GM19468 (cell line): ENCODE measurements at regions not wholly inside any gene's neighbourhood (a gene's known extent, or its start where the extent isn't known, plus 50 kb on each side); places are given as distances from the start of the nearest gene placed in this dataset.
"Not testable (repeated sequence)": the region's sequence is repeated elsewhere in the genome, so short reads cannot be mapped to it uniquely, and the experiment has no call there.

Source experiments
- ATAC-seq: cut with Tn5 transposase; IDR thresholded peaks from one replicate; pipeline ENCODE4 v1.9.1; 2021; ENCODE audit warnings: mild to moderate bottlenecking, moderate library complexity, moderate number of reproducible peaks; ENCODE audit not compliant: unreplicated experiment; ENCODE audit errors: extremely low read depth

DNA sequence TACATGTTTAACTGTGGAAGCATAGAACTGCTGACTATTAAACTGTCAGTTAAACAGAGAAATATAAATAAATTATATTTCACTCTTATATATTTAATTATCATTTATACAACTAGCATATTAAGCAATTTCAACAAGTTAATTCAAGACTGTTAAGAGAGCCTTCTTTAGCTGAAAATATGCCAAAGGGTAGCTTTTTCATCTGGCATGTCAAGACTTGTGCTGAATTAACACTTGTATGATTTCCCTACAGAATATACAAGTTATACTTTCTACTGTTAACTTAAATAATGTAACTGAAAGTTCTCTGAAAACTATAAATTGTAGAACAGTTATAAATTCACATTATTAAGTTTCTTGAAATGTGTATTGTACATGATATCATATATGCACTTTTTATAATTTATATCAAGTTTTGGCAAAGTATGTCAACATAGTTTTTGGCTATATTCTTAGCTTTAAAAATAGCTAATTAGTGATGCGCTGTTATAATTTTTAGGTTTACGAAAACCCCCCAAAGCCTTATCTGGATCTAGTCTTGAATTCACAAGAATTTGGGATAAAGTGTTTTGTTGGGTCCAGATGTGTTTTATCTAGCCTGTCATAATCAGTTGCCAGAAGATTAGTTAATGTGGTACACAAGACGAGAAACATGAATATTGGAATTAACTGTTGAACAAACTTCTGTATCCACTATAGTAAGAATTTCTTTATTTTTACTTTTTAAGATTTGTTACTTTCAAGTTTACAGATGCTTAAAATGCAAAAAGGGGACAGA, 231.1 kb upstream of the FOXP2 start:
- no peak for ATAC-seq

DNA sequence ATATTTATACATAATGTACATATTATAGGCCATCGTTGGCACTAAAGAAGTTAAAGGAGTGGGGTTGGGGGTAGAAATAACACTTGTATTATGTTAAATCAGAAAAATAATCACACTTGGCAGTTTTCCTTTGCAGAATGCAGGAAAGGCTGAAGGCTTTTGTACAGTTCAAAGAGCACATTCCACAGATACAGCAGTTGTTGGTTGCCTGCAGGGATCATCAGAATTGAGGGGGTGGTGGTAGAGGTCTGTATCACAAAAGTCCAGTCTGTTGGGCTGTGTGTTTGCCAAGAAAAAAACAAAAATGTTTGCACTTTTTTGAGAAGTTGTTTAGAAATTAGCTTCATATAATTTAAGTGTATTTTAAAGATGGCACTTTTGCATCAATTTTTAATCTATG, 231.8 kb upstream of the FOXP2 start:
- no peak for ATAC-seq

DNA sequence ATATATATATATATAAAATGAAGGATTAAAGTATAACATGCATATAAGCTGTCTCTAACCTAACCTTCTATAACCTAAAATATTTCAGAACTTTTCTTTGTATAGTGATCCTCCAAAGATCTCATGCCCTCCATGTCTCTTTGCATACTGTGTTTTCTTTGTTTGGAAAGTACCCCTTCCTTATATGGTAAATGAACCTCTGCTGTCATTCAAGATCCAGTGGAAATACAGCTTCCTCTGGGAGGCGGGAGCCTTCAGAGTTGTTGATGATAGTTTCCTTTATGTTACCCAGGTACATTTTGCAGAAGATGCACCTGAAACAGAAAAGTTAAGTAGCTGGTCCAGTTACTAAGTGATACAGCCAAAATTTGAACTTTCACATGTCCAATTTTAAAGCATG, 233.3 kb upstream of the FOXP2 start:
- ATAC-seq: no peak

DNA sequence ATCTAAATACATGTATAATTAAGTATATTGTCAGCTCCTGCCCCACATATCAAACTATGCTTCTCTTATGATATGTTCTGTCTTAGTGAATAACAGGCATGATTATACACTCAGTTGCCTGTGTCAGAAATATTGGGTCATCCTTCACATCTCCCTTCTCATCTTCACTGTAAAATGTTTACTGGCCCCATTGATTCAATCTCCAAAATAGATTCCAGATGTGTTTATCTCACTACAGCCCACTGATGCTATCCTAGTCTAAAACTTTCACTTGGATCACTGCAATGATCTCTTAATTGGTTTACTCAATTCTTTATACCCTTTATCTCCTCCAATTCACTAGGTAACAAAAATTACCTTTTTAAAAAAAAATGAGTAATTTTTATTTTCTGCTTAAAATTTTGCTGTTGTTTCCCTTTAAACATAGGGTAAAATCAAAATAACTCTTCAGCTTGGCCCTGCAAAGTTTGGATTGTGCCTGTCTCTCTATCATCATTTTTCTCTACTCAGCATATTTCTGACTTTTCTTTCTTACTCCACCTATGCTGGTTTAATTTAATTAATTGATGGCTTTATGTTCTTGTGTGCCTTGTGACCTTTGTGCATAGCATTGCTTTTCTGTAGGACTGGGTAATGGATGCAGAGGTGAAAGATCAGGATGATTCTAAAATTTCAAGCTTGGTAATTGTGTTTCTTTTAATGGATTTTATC, 233.9 kb upstream of the FOXP2 start:
- no peak for ATAC-seq

DNA sequence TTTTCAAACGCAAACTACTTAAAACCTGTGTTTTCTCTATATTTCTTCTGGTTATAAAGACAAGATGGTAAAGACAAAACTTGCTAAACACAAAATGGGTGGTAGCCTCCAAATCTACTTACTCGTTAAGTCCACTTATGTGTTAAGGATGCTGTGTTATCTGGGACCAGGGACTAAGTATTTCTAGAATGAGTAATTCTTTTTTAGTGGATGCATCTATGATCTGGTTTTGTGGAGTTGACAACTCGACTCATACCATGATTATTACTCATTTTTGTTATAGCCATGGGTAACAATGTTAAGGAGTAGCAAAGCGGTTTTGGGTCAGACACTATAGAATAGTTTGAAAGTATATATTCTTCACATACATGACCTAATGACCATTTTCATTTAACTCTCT, 239.5 kb upstream of the FOXP2 start:
- ATAC-seq: no peak

DNA sequence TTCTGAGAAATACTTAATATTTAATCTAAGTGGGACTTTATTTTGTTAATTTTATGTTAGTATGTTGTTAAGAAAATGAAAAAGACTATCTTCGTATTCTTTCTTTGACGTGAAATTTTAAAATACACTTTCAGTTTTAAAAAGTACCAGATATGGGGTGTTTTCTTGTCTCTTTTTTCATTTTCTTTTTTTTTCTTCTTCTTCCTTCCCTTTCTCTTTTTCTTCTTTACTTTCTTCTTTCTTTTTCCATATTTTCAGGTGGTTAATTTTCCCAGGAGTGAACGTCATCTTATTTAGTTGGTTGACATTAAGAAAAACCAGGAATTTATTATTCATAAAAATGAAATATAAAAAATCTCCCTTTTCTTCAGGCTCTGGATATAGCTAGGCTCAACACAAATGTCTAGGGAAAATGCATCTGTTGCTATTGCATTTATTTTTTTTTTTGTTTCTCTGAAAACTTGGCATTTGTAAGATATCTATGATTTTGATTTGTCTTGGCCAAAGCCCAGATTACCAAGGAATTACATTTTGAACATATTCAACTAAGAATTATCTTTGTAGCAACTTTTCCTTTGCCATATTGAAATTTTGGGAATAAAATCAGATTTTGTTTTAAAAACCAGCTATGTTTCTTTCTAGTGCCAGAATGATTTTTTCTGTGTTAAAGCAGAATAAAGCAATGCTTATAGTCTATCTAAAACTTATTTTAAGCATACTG, 241.3 kb upstream of the FOXP2 start:
- no peak for ATAC-seq

DNA sequence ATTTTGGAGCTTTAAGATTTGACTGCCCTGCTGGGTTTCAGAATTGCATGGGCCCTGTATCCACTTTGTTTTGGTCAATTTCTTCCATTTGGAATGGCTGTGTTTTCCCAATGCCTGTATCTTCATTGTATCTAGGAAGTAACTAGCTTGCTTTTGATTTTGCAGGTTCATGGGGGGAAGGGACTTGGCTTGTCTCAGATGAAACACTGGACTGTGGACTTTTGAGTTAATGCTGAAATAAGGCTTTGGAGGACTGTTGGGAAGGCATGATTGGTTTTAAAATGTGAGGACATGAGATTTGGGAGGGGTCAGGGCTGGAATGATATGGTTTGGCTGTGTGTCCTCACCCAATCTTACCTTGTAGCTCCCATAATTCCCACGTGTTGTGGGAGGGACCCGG, 245.2 kb upstream of the FOXP2 start:
- ATAC-seq: not testable (repeated sequence)

DNA sequence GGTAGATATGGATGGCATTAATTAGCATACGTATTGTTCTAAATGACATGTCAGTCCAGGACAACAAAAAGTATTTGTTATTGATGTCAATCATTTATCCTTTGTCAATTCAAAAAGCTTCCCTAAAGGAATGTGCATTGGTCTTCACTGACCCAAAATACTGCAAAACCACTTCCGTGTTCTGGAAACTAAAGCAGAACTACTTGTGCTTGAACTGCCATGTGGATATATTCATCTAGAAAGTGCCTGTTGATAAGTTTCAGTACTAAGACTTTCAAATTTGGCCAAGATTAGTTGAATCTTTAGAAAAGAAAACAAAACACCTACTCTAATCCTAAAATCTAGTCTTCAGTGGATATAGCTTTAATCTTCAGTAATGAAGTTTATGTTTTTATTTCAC, 242.1 kb upstream of the PPP1R3A start:
- no peak for ATAC-seq

DNA sequence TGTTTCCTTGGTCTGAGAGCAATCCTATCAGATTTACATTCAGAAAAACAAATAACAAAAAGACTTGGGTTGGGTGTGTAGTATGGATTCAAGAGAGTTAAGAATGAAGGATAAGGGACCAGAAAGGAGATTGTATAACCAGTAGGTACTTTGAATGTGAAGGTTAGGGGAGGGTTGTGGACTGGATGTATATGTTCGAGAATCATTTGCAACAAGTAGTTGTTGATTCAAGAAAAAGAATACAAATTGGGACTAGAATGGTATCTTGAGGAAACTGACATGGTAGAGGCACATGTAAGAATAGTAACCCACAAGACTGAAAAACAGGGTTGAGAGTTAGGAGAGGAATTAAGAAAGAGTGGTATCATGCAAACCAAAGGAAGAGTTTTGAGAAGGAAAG, 240.0 kb upstream of the PPP1R3A start:
- ATAC-seq: no peak

DNA sequence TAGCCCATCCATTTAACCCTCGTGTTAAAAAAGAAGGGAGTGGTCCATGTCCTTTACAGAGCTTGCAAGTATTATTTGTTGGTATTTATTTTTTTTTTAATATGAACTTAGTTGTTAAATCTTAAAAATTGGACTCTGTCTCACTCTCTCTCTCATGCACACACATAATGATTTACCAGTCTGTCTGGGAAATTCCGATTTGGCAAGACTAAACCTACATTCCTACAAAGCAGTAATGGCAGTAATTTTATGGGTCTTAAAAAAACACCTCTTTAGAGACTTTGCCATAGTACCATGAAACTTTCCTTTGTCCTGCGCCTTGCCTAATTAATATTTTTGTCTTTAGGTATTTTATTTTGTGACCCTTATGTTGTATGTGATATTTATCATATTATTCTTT, 239.5 kb upstream of the PPP1R3A start:
- no peak for ATAC-seq

DNA sequence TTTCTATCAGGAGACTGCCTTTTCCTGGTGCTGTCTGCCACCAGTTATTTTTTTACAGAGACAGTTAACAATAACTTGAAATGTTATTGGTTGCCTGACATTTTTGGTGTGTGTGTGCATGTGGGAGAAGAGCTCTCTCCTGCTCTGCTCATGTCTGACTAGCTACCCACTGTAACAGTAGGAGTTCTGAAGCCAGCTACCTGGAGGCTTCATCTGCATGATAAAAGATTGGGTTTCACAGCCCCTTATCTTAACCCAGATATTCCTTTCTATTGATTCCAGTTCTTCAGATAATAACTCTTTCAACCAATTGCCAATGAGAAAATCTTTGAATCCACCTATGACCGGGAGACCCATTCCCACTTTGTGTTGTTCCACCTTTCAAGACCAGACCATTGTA, 237.4 kb upstream of the PPP1R3A start:
- no peak for ATAC-seq

DNA sequence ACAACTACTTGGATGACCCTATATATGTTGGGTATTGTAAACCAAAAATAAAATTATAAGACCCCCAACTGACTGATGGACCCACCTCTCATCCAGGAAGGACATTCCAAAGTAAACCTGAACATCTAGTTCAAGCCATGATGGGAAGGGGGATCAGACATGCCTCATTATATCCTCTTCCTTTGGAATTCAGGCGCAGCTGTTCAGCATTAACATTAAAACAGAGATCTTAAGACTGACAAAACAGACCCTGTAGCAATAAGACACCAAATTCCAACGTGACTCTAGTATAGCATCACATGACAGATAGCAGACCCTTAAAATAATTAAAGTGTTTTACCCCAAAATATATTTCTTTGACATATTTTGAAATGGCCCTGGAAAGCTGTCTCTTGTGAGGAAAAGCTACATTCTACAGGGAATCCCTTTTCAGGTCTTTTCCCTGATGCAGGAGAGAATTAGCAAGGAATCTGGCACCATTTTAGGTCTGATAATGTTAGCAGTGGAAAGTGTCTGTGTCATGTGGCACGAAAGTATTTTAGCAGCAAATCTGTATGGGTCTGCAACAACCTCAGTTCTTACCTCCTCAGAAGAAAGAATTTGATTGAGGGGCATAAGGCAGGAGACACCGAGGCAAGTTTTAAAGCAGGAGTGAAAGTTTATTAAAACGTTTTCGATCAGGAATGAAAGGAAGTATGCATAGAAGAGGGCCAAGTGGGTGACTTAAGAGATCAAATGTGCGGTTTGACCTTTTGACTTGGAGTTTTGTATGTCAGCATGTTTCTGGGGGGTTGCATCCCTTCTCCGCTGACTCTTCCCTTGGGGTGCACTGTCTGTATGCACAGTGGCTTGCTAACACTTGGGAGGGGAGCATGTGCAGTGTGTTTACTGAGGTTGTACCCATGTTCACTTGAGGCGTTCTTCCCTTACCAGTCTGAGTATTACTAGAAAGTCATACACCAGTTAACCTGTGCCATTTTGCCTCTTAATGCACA, 236.6 kb upstream of the PPP1R3A start:
- ATAC-seq: no peak

DNA sequence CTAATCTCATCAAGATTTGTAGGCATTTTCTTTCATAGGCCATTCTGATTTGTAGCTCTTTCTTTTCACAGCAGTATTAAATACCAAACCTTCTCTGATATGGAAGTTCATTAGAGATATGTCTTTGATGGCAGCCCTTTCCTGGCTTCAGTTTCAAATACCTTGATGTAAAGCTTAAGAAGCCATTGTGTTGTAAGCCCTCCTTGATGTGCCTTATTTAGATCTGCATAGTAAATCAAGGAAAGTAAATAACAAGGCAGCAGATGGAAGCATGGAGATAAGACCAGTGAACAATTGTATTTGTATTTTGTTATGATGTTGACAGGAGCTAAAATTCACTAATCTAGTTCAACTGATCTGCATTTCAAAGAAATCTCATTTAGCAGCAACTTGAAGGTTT, 234.9 kb upstream of the PPP1R3A start:
- ATAC-seq: no peak

DNA sequence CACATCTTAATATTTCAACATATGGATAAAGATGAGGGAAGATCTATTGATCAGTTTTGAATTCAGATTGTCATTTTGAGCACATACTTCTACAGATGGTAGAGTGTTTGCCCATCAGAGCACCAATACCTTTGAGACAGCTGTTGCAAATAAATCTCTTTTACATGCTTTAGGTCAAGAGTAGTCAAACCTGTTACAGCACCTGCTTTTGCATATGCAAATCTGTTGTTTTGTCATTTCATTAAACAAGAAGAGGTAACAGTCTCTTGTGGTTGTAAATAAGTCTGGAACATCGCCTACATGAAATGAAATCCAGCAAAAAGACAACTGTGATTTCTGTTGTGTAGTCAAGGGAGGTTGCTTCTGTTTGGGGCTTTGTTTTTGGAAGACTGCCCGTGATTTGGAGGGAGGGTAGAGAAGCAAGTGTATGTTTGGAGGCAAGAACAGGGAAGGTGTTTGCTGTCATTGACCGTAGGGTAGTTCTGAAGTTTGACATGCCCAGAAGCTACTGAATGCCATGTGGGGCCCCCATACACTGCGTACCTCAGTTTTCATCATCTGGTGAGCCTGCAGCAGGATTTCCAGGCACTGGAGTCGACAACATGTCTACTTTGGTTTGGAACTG, 233.6 kb upstream of the PPP1R3A start:
- ATAC-seq: no peak

DNA sequence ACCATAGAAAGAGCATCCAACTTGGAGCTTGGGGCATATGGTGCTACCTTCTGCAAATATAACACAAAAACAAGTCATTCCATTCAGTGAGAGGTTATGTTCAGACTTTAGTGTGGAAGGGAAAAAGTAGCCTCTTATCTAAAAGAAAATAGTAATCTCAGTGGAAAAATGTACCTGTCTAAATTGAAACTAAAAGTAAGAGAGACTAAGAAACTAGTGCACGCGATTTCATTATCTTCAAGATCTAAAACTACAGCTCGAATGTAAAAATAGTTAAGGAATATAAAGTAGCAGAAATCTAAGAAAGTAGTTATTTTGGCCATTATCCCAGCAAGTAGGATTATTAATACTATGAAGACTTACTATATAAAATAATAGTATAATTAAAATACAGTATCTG, 233.0 kb upstream of the PPP1R3A start:
- ATAC-seq: no peak

DNA sequence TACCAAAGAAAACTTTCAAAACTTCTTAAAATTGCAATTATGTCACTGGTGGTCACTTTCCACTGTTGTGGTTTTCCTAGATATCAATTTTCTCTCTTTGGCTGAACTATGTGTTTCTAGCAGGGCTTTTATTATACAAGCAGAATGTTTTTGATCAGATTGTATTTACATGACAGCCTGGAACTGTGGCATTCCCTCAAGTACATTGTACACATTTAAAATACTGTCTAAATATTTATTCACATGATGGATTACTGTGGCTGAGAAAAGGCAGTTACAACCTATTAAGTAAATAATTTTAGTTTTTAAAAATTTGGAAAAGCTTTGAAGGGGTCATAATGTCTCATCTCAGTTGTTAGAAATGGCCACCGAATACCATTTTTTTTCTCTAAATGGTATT, 231.9 kb upstream of the PPP1R3A start:
- no peak for ATAC-seq

DNA sequence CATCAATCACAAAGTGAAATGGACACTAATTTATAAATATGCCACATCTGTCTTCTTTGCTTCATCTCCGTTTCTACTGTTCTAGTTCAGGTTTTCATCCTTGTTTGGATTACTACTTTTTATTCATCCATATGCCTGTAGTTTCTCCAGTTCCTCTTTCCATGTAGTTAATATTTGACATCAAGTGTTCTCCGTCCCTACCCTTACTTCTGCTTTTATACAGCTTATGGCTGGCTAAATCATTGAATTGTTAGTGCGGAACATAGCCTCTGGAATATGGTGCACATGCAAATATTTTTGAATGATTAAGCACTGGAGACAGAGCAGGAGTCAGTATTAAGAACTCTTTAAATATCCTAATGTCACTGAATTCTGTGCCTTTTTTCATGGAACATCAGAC, 230.0 kb upstream of the PPP1R3A start:
- no peak for ATAC-seq

DNA sequence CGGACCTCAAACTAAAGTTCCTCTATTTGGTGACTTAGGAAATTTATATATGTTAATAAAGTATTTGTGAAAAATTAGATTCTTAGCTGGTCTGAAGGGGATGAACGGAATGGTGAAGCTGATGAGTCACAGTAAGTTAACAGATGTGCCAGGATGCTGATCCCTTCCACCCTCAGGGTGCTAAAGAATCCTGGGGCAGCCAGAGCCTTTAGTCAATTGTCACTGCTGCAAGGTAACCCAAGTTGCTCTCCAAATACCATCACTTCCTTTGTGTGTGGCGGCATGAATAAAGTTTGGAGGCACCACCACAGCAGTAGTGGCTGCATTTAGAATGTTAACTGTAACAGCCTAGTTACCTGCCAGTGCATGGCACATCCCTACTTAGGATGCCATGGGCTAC, 222.6 kb upstream of the PPP1R3A start:
- no peak for ATAC-seq

DNA sequence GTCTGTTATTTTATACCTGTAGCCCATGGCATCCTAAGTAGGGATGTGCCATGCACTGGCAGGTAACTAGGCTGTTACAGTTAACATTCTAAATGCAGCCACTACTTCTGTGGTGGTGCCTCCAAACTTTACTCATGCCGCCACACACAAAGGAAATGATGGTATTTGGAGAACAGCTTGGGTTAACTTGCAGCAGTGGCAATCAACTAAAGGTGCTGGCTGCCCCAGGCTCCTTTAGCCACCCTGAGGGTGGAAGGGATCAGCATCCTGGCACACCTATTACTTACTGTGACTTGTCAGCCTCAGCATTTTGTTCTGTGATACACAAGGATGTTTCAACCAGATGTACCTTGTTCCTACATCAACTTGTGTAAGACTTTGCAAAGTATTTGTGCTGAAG, 221.8 kb upstream of the PPP1R3A start:
- no peak for ATAC-seq

DNA sequence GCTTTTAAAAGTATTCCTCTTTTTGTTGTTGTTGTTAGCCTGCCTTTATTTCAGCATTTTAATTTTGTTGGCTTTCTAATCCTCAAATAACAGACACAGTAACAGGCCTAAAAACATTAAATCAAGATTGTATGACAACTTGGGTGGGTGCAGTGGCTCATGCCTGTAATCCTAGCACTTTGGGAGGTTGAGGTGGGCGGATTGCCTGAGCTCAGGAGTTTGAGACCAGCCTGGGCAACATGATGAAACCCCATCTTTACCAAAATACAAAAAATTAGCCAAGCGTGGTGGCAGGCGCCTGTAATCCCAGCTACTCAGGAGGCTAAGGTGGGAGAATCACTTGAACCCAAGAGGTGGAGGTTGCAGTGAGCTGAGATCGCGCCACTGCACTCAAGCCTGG, 220.9 kb upstream of the PPP1R3A start:
- not testable (repeated sequence) for ATAC-seq
